PC-9 (cell line): ENCODE measurements at regions not wholly inside any gene's neighbourhood (a gene's known extent, or its start where the extent isn't known, plus 50 kb on each side); places are given as distances from the start of the nearest gene placed in this dataset.

ENCODE experiments used
- CTCF ChIP-seq: fragments of 200-600 bp; sonication (generic); conservative IDR thresholded peaks from 2 replicates; pipeline ENCODE4 v1.6.1; 2017; ENCODE audit warnings: mixed run types, antibody characterized with exemption, mild to moderate bottlenecking, moderate library complexity
- EZH2 ChIP-seq: fragments of 200-600 bp; sonication (generic); IDR thresholded peaks from 2 replicates; pipeline ENCODE4 v1.8.0; 2017; ENCODE audit warnings: antibody characterized with exemption, low read depth

DNA sequence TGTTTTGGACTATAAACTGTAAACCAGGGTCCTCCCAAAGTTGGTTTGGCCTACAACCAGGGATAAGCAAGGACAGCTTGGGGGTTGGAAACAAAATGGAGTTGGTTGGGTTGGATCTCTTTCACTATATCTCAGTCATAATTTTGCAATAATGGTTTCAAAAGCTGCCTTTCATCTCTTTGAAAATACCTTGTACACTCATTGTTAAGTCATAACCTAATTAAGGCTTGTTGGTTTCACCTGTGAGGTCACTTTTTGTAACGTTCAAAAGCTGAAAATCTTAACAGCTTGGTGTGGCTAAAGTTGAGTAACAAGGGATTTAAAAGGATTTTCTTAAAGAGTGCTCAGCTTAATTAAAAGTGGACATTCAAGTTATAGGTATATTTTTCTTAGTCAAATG, 476.1 kb downstream of the IPMK start:
- no peak for TF ChIP-seq CTCF
- no peak for TF ChIP-seq EZH2
